SK-N-MC (cell line): ENCODE measurements at regions not wholly inside any gene's neighbourhood (a gene's known extent, or its start where the extent isn't known, plus 50 kb on each side); places are given as distances from the start of the nearest gene placed in this dataset.

Experiments
- DNase-seq: peaks from one replicate; pipeline ENCODE4 v3.0.0-alpha.2; 2011; ENCODE audit warnings: low read depth, low spot score
- H3K27ac ChIP-seq: fragments of 200-600 bp; sonication (generic); 2 replicates; pipeline ENCODE4 v1.5.1; 2016; ENCODE audit warnings: mixed run types
- H3K36me3 ChIP-seq: fragments of 200-600 bp; sonication (generic); 2 replicates; pipeline ENCODE4 v1.6.1; 2017; ENCODE audit warnings: antibody characterized with exemption, low read length, mixed read lengths; ENCODE audit not compliant: insufficient read depth
- H3K4me3 ChIP-seq: fragments of 200-600 bp; sonication (generic); 2 replicates; pipeline ENCODE4 v1.5.1; 2016
- H3K9ac ChIP-seq: fragments of 200-600 bp; sonication (generic); 2 replicates; pipeline ENCODE4 v1.8.0; 2017; ENCODE audit warnings: mixed run types, mixed read lengths; ENCODE audit not compliant: insufficient read length
- H3K9me3 ChIP-seq: fragments of 200-600 bp; sonication (generic); 2 replicates; pipeline ENCODE4 v1.6.1; 2017; ENCODE audit warnings: low read depth, mild to moderate bottlenecking, antibody characterized with exemption, low read length, moderate library complexity, mixed read lengths
- EZH2 ChIP-seq: fragments of 200-600 bp; sonication (generic); IDR thresholded peaks from one replicate; pipeline ENCODE4 v1.6.1; 2017; ENCODE audit warnings: antibody characterized with exemption
- FOXP2 ChIP-seq: optimal IDR thresholded peaks from 2 replicates; pipeline ENCODE3; 2011; ENCODE audit warnings: mild to moderate bottlenecking, moderate library complexity; ENCODE audit not compliant: insufficient read depth; ENCODE audit errors: extremely low read length, control extremely low read depth
- POLR2AphosphoS5 ChIP-seq: IDR thresholded peaks from 2 replicates; pipeline ENCODE4 v1.6.1; 2012; ENCODE audit warnings: mild to moderate bottlenecking, low read depth, low read length, borderline replicate concordance

- Histone ChIP-seq H3K9ac (no peak overlapping the region), H3K9me3 (no peaks in the 10 kb centered on the region), H3K4me3 (no peak overlapping the region), H3K27ac (no peak overlapping the region), H3K36me3 (no peaks in the 10 kb centered on the region)
- DNase-seq = no peak
- no peak for TF ChIP-seq EZH2
- TF ChIP-seq FOXP2 = no peak
- TF ChIP-seq POLR2AphosphoS5 = no peak
Measured at GRCh38 chr3:56878074-56878473, 76.3 kb upstream of the ARHGEF3 start.

DNA sequence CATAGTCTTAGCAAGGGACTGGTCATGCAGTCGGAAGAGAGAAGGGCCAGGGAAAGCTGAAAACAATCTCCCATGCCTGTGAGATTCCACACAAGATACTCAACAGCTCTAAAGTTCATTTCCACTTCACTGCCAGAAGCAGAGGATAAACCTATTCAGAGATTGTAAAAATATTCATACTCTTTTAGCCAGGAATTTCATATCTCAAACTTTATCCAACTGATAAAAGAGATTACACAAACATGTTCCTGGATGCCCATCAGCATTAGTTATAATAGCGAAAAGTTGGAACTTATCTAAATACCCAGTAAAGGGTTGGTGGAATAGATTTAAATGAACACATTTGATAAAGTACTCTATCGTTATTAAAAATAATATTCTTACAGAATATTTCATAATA is 75.2 kb upstream of the ARHGEF3 start:
- no peak for DNase-seq
- no peak overlapping the region for H3K4me3 ChIP-seq
- no peak overlapping the region for H3K9ac ChIP-seq
- H3K9me3 ChIP-seq = no peaks in the 10 kb centered on the region
- H3K36me3 ChIP-seq = no peaks in the 10 kb centered on the region
- H3K27ac ChIP-seq = no peak overlapping the region
- TF ChIP-seq EZH2 = no peak
- TF ChIP-seq POLR2AphosphoS5 = no peak
- TF ChIP-seq FOXP2 = no peak

GRCh38 chr3:56874269-56874668 is 72.5 kb upstream of the ARHGEF3 start:
- H3K36me3 ChIP-seq = no peaks in the 10 kb centered on the region
- no peak overlapping the region for H3K9ac ChIP-seq
- no peak for DNase-seq
- H3K9me3 ChIP-seq = no peaks in the 10 kb centered on the region
- TF ChIP-seq POLR2AphosphoS5 = no peak
- no peak for TF ChIP-seq FOXP2
- TF ChIP-seq EZH2 = no peak
- H3K27ac ChIP-seq = no peak overlapping the region
- H3K4me3 ChIP-seq = no peak overlapping the region

GRCh38 chr3:56870436-56870835 is 68.7 kb upstream of the ARHGEF3 start:
- Histone ChIP-seq H3K9me3 (no peaks in the 10 kb centered on the region), H3K9ac (no peak overlapping the region), H3K4me3 (no peak overlapping the region), H3K36me3 (no peaks in the 10 kb centered on the region), H3K27ac (no peak overlapping the region)
- no peak for DNase-seq
- TF ChIP-seq POLR2AphosphoS5 = no peak
- TF ChIP-seq EZH2 = no peak
- no peak for TF ChIP-seq FOXP2

GRCh38 chr3:56869157-56869889 is 67.6 kb upstream of the ARHGEF3 start:
- H3K4me3 ChIP-seq = no peak overlapping the region
- no peaks in the 10 kb centered on the region for H3K36me3 ChIP-seq
- no peak overlapping the region for H3K9ac ChIP-seq
- TF ChIP-seq POLR2AphosphoS5 (no peak), FOXP2 (no peak), EZH2 (no peak)
- no peak overlapping the region for H3K27ac ChIP-seq
- DNase-seq = no peak
- H3K9me3 ChIP-seq = no peaks in the 10 kb centered on the region

DNA sequence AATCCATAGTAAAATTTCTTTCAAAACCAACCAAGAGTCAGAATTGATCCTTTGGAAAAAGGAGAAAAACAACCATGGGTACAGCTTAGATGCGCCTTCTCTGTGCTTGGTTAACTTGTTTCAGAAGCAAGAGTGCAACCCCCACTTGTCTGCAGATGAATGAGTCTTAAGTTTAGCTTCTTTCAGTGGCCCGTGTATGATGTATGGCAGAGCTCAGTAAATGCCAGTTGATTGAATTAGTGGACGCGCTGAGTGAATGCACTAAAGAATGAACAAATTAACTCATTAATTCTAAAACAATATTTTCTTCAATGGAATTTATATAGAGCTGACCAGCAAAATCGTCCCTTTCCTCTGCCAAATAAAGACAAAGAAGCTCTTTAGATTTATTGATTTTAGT is 67.0 kb upstream of the ARHGEF3 start:
- no peak overlapping the region for H3K4me3 ChIP-seq
- no peak for DNase-seq
- H3K27ac ChIP-seq = no peak overlapping the region
- H3K9me3 ChIP-seq = no peaks in the 10 kb centered on the region
- no peak for TF ChIP-seq EZH2
- H3K36me3 ChIP-seq = no peaks in the 10 kb centered on the region
- no peak overlapping the region for H3K9ac ChIP-seq

GRCh38 chr3:56867671-56868070 is 65.9 kb upstream of the ARHGEF3 start:
- Histone ChIP-seq H3K36me3 (no peaks in the 10 kb centered on the region), H3K9me3 (no peaks in the 10 kb centered on the region), H3K9ac (no peak overlapping the region), H3K4me3 (no peak overlapping the region), H3K27ac (no peak overlapping the region)
- TF ChIP-seq POLR2AphosphoS5 = no peak
- TF ChIP-seq FOXP2 = no peak
- TF ChIP-seq EZH2 = no peak
- DNase-seq = no peak

DNA sequence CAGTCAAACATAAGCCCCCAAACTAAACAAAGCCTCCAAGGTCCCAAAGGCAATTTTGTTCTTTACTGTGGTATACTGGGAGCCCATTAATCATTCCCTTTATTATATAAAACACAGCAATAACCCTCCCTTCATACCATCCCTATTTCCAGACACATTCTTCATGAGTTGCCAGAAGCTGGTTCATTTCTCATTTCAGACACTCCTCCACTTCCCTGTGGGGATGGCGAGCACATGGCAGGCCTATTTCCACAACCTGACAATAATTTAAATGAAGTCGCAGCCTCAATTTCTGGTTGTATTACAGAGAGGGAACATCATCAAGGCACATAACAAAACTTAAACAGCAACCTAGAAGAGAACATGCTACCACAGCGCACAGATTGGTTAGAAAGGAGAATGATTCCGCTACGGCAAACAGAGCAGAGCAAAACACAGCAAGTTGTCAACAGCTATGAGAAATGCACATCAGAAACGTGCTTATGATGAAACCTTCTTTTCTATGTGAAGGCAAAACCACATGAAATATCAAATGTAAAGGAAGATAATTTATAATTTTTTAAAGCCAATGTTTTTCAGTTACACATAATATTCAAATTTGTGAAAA is 63.3 kb upstream of the ARHGEF3 start:
- Histone ChIP-seq H3K36me3 (no peaks in the 10 kb centered on the region), H3K9ac (no peak overlapping the region), H3K4me3 (no peak overlapping the region), H3K9me3 (no peaks in the 10 kb centered on the region), H3K27ac (no peak overlapping the region)
- TF ChIP-seq POLR2AphosphoS5 (no peak), EZH2 (no peak), FOXP2 (no peak)
- DNase-seq = no peak

- no peak for DNase-seq
- Histone ChIP-seq H3K27ac (no peak overlapping the region), H3K36me3 (no peaks in the 10 kb centered on the region), H3K4me3 (no peak overlapping the region), H3K9ac (no peak overlapping the region), H3K9me3 (no peaks in the 10 kb centered on the region)
- TF ChIP-seq EZH2 (no peak), FOXP2 (no peak), POLR2AphosphoS5 (no peak)
Measured at GRCh38 chr3:56864090-56864489, 62.3 kb upstream of the ARHGEF3 start.
